Skeletal muscle satellite cell (primary cell): ENCODE measurements at regions not wholly inside any gene's neighbourhood (a gene's known extent, or its start where the extent isn't known, plus 50 kb on each side); places are given as distances from the start of the nearest gene placed in this dataset.

ENCODE experiments used
- H3K27me3 ChIP-seq: 2 replicates; pipeline ENCODE4 v1.7.0; 2013; ENCODE audit warnings: low read length; ENCODE audit not compliant: control insufficient read depth, insufficient read depth
- H3K36me3 ChIP-seq: 2 replicates; pipeline ENCODE4 v1.7.0; 2013; ENCODE audit warnings: mild to moderate bottlenecking, control low read depth, low read length; ENCODE audit not compliant: insufficient read depth
- H3K4me1 ChIP-seq: 2 replicates; pipeline ENCODE4 v1.7.0; 2013; ENCODE audit warnings: low read length; ENCODE audit not compliant: control insufficient read depth, insufficient read depth
- H3K4me2 ChIP-seq: 2 replicates; pipeline ENCODE4 v1.7.0; 2013; ENCODE audit warnings: mild to moderate bottlenecking, low read length
- H3K4me3 ChIP-seq: 2 replicates; pipeline ENCODE4 v1.7.0; 2013; ENCODE audit warnings: low read length
- H3K9ac ChIP-seq: 2 replicates; pipeline ENCODE4 v1.7.0; 2013; ENCODE audit warnings: mild to moderate bottlenecking, low read depth, low read length, moderate library complexity
- H3K9me3 ChIP-seq: replicated peaks from 2 replicates; pipeline ENCODE4 v1.7.0; 2013; ENCODE audit warnings: mild to moderate bottlenecking, control low read depth, low read length

DNA sequence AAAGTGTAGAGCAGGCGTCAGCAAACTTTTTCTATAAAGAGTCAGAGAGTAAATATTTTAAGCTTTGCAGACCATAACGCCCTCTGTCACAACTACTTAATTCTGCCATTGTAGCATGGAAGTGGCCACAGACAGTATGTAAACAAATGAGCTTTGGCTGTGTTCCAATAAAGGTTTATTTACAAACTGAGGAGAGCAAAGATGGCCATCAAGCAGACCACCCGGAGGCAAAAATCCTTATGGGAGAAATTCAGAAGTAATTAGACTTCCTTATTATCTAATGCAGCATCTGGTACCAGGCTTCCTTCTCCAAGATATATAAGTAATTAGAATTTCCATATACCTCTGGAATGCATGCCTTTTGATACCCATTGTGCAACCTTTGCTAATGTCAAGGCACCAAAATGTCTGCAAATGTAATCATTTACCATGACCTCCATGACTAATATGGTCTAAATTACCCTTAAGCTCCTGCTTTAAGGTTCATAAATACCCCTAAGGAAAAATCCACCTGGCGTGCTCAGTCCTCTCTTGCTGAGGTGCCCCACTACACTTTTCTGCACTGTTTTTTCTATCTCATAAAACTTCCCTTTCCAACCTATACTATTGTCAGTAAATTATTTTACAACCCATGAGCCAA lies 377.8 kb downstream of the MATN1 start:
- Histone ChIP-seq H3K4me2 (no peak overlapping the region), H3K4me1 (no peaks in the 10 kb centered on the region), H3K4me3 (no peak overlapping the region), H3K27me3 (no peaks in the 10 kb centered on the region), H3K9me3 (no peaks in the 10 kb centered on the region), H3K36me3 (no peaks in the 10 kb centered on the region), H3K9ac (no peak overlapping the region)

DNA sequence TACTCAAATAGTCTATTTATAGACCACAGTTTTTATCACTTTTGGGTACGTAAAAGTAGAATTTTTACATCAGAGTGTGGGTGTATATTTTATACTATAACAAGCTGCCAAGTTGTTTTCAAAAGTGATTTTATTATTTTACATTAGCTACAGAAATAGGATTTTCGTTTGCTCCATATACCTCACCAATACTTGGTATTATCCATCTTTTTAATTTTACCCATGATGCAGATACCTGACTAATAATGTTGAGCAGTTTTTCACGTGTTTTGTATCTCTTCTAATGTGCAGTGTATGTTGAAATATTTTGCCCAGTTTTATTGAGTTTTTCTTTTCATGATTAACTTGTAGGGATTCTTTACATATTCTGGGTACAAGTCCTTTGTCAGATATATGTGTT lies 379.8 kb downstream of the MATN1 start:
- H3K4me1 ChIP-seq: no peaks in the 10 kb centered on the region
- H3K9ac ChIP-seq: no peak overlapping the region
- H3K4me3 ChIP-seq: no peak overlapping the region
- no peaks in the 10 kb centered on the region for H3K9me3 ChIP-seq
- H3K4me2 ChIP-seq: no peak overlapping the region
- H3K27me3 ChIP-seq: no peaks in the 10 kb centered on the region
- no peaks in the 10 kb centered on the region for H3K36me3 ChIP-seq

DNA sequence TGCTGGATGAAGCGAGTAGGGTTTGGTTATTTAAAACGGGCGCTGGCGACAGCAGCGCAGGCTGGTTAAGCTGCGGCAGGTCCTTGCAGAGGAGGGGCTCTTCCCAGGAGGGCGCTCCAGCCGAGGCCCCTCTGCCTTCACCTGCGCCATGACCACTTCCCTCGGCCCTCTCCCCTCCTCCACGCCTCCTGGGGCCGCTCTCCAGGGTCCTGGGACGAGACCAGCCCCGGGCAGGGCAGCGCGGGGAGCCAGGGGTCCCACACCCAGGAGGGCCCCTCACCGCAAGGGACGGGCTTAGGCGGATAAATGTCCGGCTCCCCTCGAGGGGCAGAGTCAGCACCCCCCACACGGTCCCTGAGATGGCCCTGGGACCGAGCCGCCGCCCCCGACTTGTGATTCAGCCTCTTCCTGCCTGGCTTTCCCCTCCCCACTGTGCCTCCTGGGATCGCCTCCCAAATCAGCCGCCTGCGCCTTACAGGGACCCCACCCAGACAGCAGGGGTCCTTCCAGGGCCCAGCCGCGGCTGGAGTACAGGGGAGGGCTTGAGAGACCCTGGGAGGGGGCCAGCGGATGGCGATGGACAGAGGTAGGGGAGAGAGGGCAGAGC lies 380.7 kb downstream of the MATN1 start:
- Histone ChIP-seq H3K4me2 (no peak overlapping the region), H3K4me1 (no peaks in the 10 kb centered on the region), H3K27me3 (no peaks in the 10 kb centered on the region)

GRCh38 chr1:30340934-30341333 lies 382.5 kb downstream of the MATN1 start:
- H3K36me3 ChIP-seq: no peaks in the 10 kb centered on the region
- H3K9ac ChIP-seq: no peak overlapping the region
- H3K4me3 ChIP-seq: no peak overlapping the region
- H3K4me1 ChIP-seq: no peaks in the 10 kb centered on the region
- no peaks in the 10 kb centered on the region for H3K27me3 ChIP-seq
- no peaks in the 10 kb centered on the region for H3K9me3 ChIP-seq
- H3K4me2 ChIP-seq: no peak overlapping the region

More for the DNA sequence above, 380.7 kb downstream of the MATN1 start:
- Histone ChIP-seq H3K4me3 (no peak overlapping the region), H3K9me3 (no peaks in the 10 kb centered on the region), H3K9ac (no peak overlapping the region), H3K36me3 (no peaks in the 10 kb centered on the region)

GRCh38 chr1:30339866-30340265 lies 383.5 kb downstream of the MATN1 start:
- Histone ChIP-seq H3K9ac (no peak overlapping the region), H3K27me3 (no peaks in the 10 kb centered on the region), H3K4me3 (no peak overlapping the region), H3K36me3 (no peaks in the 10 kb centered on the region), H3K4me2 (no peak overlapping the region), H3K4me1 (no peaks in the 10 kb centered on the region), H3K9me3 (no peaks in the 10 kb centered on the region)

- Histone ChIP-seq H3K36me3 (no peaks in the 10 kb centered on the region), H3K9ac (no peak overlapping the region), H3K4me2 (no peak overlapping the region), H3K4me1 (no peaks in the 10 kb centered on the region), H3K4me3 (no peak overlapping the region), H3K9me3 (no peaks in the 10 kb centered on the region), H3K27me3 (no peaks in the 10 kb centered on the region)
Measured at GRCh38 chr1:30338765-30339164, 384.6 kb downstream of the MATN1 start.

GRCh38 chr1:30337324-30337620 lies 386.1 kb downstream of the MATN1 start:
- Histone ChIP-seq H3K4me3 (no peak overlapping the region), H3K4me2 (no peak overlapping the region), H3K36me3 (no peaks in the 10 kb centered on the region), H3K9ac (no peak overlapping the region), H3K27me3 (no peaks in the 10 kb centered on the region), H3K4me1 (no peaks in the 10 kb centered on the region), H3K9me3 (no peaks in the 10 kb centered on the region)

DNA sequence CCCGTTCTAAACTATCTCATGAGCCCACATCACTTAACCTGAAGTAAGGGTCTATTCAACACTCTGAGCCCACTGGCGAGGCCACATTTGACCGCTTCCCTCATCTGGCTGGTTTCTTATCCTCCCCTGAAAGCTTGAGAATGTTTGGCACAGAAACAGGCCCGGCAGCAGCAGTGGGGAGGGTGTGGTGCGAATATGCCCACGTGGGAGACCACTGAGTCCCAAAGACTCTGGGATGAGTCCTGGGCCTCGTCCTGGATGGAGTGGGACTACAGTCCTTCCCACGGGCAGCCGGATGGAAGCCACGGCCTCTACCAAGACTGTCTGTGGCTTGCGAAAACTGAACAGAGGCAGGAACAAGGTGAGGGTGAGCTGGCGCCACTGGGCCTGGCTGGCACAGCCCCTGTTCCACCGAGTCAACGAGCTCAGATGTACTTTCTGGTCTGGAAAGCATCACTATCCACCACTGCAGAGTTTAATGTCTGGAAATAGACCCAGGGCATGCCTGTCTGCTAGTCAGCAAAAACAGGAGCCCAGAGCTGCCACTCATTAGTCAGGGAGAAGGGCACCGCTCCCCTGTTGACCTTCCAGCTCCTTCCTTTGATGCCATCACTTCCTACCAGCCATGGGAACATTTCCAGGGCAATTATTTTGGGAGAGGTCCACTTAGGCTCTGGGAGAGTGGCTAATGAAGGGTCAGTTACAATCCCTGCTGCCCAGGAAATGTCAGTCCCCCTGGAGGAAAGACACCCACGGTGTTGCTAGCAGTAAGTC lies 386.6 kb downstream of the MATN1 start:
- Histone ChIP-seq H3K9ac (no peak overlapping the region), H3K36me3 (no peaks in the 10 kb centered on the region), H3K4me1 (no peaks in the 10 kb centered on the region), H3K4me2 (no peak overlapping the region), H3K27me3 (no peaks in the 10 kb centered on the region), H3K4me3 (no peak overlapping the region), H3K9me3 (no peaks in the 10 kb centered on the region)

GRCh38 chr1:30335997-30336390 lies 387.4 kb downstream of the MATN1 start:
- no peaks in the 10 kb centered on the region for H3K4me1 ChIP-seq
- H3K36me3 ChIP-seq: no peaks in the 10 kb centered on the region
- H3K9ac ChIP-seq: no peak overlapping the region
- no peaks in the 10 kb centered on the region for H3K9me3 ChIP-seq
- no peaks in the 10 kb centered on the region for H3K27me3 ChIP-seq
- H3K4me2 ChIP-seq: no peak overlapping the region
- H3K4me3 ChIP-seq: no peak overlapping the region

- no peaks in the 10 kb centered on the region for H3K27me3 ChIP-seq
- H3K4me2 ChIP-seq: no peak overlapping the region
- no peaks in the 10 kb centered on the region for H3K36me3 ChIP-seq
- H3K4me3 ChIP-seq: no peak overlapping the region
- no peak overlapping the region for H3K9ac ChIP-seq
- no peaks in the 10 kb centered on the region for H3K4me1 ChIP-seq
- H3K9me3 ChIP-seq: no peaks in the 10 kb centered on the region
Measured at GRCh38 chr1:30335389-30335996, 387.9 kb downstream of the MATN1 start.

- Histone ChIP-seq H3K9ac (no peak overlapping the region), H3K4me1 (no peaks in the 10 kb centered on the region), H3K27me3 (no peaks in the 10 kb centered on the region), H3K4me3 (no peak overlapping the region), H3K36me3 (no peaks in the 10 kb centered on the region), H3K4me2 (no peak overlapping the region), H3K9me3 (no peaks in the 10 kb centered on the region)
Measured at GRCh38 chr1:30334767-30335166, 388.6 kb downstream of the MATN1 start.
